HG03378 (cell line): ENCODE measurements at regions not wholly inside any gene's neighbourhood (a gene's known extent, or its start where the extent isn't known, plus 50 kb on each side); places are given as distances from the start of the nearest gene placed in this dataset.
"Not testable (repeated sequence)": the region's sequence is repeated elsewhere in the genome, so short reads cannot be mapped to it uniquely, and the experiment has no call there.

Experiments used
- ATAC-seq: cut with Tn5 transposase; IDR thresholded peaks from one replicate; pipeline ENCODE4 v1.9.1; 2021; ENCODE audit warnings: mild to moderate bottlenecking, moderate library complexity; ENCODE audit not compliant: unreplicated experiment

DNA sequence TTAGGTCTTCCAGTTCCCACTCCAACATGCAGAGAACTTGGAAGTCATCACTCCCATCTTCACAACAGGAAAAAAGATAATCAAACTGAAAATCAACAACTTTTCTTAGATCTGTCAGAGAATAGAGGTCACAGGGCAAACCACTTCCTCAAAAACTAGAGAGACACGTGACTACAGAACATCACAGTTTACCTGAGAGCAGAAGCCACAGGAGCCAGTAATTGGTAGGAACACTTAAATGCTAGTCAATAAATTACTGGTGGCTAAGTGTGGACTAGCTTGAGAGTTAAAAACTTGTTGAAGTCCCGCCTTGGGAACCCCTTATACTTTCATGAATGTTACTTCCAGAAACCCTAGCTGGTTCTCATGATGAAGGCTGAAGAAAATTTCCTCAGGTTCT lies 81.1 kb downstream of the THSD1 start:
- not testable (repeated sequence) for ATAC-seq

GRCh38 chr13:52319876-52320275 lies 86.1 kb downstream of the THSD1 start:
- ATAC-seq, result no peak

DNA sequence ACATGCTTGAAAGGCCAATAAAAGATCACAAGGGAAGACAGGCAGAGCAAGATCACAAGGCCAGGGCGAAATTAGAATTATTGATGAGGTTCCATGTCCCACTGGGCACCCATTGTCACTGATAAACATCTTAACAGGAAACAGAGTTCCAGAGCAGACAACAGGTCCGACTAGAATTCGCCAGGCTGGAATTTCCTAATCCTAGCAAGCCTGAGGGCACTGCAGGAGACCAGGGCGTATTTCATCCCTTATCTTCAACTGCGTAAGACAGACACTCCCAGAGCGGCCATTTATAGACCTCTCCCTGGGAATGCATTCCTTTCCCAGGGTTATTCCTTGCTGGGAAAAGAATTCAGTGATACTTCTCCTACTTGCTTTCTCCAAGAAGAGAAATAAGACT lies 96.1 kb downstream of the THSD1 start:
- ATAC-seq, result not testable (repeated sequence)

DNA sequence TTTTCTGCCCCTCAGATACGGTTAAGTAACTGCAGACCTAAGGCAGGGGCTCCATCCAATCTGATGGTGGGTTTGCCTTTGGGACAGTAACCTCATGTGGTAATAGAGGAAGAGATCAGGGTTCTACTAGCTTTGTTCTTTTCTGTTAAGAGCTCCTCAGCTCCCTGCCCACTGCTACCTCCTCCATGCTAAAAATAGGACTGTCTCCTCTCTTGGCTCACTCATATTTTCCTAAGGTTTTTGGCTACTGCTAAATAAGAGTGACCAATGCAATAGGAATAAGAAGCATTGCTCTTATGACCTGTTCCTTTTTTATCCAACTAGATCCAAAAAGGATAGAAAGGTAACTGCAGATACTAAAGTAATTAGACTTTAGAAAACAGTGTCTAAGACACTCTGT lies 99.6 kb downstream of the THSD1 start:
- not testable (repeated sequence) for ATAC-seq

- not testable (repeated sequence) for ATAC-seq
Measured at GRCh38 chr13:52303098-52303497, 102.9 kb downstream of the THSD1 start.

DNA sequence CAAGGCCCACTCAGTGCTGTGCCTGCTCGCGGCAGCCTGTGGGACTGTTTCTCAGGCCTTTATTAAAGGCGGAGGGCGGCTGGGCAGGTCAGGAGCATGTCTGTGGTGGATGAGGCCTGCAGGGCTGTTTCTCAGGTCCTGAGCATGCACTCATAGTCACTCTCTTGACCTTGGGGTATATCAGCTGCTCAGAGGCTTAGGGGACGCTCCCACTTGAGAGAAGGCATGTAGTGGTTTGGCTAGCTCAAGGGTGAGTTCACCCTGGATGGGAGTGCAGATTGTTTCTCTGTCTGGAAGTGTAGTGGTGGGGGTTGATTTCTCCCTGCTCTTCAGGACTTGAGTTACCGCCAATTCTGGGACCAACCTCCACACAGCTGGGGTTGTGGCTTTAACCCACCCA lies 103.3 kb downstream of the THSD1 start:
- ATAC-seq, result not testable (repeated sequence)

DNA sequence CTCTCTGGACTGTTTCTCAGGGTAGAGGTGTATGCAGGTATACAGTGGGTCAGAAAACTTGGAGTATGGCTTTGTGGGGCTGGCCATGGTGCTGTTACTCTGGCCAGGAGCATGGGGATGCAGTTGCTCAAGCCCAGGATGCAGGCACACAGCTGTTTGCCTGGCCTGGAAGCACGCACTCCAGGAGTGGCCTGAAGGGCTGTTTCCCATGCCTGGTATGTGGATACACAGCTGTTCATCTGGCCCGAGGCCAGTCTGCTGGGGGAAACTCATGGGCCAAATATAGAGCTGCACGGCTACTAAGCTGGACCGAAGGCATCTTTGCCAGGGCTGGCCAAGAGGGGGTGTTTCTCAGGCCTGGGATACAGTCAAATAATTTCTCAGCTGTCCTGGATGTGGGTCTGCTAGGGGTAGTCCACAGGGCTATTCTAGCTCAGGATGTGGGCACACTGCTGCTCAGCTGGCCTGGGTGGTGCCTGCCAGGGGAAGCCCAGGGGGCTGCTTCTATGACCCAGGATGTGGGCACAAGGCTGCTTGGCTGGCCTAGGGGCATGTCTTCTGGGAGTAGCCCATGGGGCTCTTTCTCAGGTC lies 104.1 kb downstream of the THSD1 start:
- ATAC-seq, result not testable (repeated sequence)

GRCh38 chr13:52298079-52298661 lies 107.8 kb downstream of the THSD1 start:
- not testable (repeated sequence) for ATAC-seq

DNA sequence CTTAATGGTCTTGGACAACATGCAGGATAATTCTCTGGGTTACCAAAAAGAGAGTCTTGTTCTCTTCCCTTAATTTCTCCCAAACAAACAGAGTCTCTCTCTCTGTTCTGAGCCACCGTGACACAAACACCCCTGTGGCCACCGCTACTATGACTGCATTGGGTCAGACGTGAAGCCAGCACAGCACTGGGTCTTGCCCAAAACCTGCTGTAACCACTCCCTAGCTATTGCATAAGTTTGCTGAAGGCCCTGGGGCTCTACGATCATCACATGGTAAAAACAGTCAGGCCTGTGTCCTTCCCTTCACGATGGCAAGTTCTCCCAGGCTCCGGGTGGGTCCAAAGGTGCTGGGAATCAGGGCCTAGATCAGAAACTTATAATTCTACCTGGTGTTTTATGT lies 117.1 kb downstream of the THSD1 start:
- not testable (repeated sequence) for ATAC-seq

DNA sequence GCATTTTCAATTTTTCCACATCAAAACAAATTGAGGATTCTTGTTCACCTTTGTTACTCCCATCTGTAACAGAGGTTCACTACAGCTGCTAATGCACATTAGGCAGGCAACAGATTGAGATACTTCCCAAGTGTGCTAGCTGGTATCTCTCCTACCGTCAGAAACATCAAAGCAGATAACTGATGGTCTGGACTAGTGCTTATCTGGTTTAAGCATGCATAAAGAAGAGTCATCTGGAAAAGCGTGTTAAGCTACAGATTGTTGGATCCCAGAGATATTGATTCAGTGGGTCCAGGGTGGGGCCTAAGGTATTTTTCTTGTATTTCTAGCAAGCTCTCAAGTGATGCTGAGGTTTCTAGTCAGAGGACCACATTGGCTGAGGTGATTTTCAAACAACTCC lies 122.0 kb upstream of the NEK3 start:
- ATAC-seq, result not testable (repeated sequence)

- ATAC-seq, result not testable (repeated sequence)
Measured at GRCh38 chr13:52279408-52279807, 120.0 kb upstream of the NEK3 start.

GRCh38 chr13:52254299-52254698 lies 94.9 kb upstream of the NEK3 start:
- not testable (repeated sequence) for ATAC-seq

DNA sequence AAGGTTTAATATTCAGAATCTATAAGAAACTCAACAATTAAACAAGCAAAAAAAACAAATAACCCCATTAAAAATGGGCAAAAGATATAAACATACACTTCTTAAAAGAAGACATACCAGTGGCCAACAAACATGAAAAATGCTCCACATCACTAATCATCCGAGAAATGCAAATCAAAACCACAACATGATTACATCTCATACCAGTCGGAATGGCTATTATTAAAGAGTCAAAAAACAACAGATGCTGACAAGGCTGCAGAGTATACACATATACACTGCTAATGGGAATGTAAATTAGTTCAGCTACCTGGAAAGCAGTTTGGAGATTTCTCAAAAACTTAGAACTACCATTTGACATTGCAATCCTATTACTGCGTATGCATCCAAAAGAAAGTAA lies 81.4 kb upstream of the NEK3 start:
- ATAC-seq, result peak; percentile 86

- peak; percentile 84 for ATAC-seq
Measured at GRCh38 chr13:52235900-52236595, 76.7 kb upstream of the NEK3 start.

- ATAC-seq, result not testable (repeated sequence)
Measured at GRCh38 chr13:52234928-52235327, 75.5 kb upstream of the NEK3 start.

DNA sequence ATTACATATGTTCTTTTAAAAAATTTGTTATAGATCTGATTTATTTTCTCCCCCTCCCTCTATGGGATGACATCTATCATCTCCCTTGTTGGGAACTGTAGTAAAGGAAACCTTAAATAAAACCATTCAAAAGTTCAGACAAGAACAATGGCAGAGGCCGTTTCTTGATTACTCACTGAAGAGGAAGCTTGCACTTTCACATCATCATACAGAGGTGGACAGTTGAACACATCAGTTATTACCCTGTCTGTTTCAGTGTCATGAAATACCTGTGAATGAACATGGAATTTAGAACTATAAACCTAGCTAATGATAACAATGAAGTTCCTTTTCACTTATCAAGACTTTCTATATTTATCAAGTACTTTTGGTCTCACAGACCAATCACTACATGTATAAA lies 63.7 kb upstream of the NEK3 start:
- not testable (repeated sequence) for ATAC-seq

DNA sequence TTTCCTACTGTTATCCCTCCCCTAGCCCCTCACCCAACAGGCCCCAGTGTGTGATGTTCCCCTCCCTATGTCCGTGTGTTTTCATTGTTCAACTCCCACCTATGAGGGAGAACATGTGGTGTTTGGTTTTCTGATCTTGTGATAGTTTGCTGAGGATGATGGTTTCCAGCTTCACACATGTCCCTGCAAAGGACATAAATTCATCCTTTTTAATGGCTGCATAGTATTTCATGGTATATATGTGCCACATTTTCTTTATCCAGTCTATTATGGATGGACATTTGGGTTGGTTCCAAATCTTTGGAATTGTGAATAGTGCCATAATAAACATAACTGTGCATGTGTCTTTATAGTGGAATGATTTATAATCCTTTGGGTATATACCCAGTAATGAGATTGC lies 54.5 kb upstream of the NEK3 start:
- not testable (repeated sequence) for ATAC-seq

DNA sequence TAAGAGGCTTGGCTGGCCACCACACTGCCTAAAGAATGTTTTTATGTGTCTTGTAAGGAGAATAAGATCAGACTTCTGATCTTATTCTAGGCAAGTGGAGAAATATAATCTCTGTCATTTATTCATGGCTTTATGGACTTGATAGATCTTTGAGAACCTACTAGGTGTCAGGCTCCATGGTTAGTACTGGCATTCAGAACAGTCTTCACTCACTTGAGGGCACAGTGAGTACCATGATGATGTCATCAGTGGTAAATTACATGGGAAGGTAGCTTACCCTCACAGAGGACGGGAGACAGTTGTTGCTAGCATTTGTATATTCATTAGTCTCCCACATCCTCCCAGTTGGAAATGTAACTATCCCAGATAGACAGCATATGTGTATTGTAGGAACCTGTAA lies 53.5 kb upstream of the NEK3 start:
- not testable (repeated sequence) for ATAC-seq

DNA sequence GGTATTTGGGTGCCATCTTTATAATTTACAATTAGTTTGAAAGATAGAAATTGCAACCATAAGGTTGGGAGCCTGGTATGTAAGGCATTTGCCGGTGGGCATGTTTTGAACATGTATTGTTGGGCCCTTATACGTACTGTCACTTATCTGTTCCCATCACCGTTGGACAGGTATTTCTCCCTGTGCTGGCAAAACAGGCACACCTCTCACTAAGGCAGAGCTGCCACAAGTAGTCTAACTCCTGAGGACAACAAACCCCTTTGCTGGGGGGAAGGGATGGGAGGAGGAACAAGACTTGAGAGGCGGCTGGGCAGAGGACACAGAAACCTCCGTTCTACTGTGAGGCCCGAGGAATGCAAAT lies 52.0 kb upstream of the NEK3 start:
- ATAC-seq, result not testable (repeated sequence)

DNA sequence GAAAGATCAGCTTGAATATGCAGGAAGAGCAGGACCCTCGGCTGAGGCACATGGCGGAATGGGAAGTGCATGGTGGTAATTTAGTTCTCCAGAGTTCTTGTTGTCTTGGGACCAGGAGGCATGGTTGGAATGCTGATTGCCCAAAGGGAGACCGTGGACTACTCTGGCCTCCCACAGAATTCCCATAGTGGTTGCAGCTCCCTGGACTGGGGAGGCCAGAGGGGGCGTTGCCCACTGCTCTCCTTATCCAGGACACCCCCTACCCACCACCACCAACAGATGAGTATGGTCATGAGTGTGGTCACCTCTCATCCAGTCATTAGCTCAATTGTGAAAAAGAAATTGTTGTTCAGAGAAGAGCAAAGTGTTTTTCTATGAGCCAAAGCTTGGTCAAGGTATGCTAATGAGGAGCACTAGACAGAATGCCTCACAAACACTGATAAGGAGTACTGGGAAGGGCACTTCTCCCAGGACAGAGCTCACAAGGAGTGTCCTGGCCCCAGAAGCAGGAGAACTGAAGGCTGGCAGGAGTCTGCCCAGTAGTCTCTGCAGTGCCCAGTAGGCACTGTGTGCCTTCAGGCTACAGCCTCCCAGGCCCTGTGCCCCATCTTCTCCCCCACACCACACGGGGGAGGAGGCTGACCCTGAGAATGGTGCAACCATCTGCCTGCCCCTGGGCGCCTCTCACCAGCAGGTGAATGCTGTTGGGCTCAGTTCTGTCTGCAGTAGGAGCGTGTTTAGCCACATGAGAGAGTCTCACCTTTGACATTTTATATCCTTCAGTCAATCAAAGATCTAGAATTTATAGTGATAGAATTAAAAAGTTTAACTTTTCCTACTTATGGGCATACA lies 51.4 kb upstream of the NEK3 start:
- ATAC-seq, result not testable (repeated sequence)
